ENCODE measurements at regions not wholly inside any gene's neighbourhood (a gene's known extent, or its start where the extent isn't known, plus 50 kb on each side); places are given as distances from the start of the nearest gene placed in this dataset.

GRCh38 chr7:156494960-156495359, 145.6 kb upstream of the RNF32 start:
- Histone ChIP-seq H3K36me3 (ENCODE audit: control insufficient read depth in 2 of 2, extremely low read depth in 1 of 2, insufficient read depth in 2 of 2, low read length in 2 of 2) (no peaks in the 10 kb centered on the region), H3K9me3 (replicated peaks; ENCODE audit: control insufficient read depth, insufficient read depth, low read length) (no peaks in the 10 kb centered on the region), H3K27ac (ENCODE audit: insufficient read depth, low read depth, low read length) (no peak overlapping the region), H3K27me3 (ENCODE audit: control insufficient read depth in 2 of 2, insufficient read depth in 2 of 2, low read length in 2 of 2) (no peaks in the 10 kb centered on the region), H3K4me1 (ENCODE audit: control insufficient read depth, extremely low read depth, insufficient read depth, low read length) (no peaks in the 10 kb centered on the region), H3K9ac (replicated peaks; ENCODE audit: extremely low read depth, insufficient read depth, low read length) (no peak overlapping the region), H3K4me3 (replicated peaks in 1 of 3; ENCODE audit: insufficient read depth in 1 of 3, low read depth in 1 of 3, low read length in 3 of 3) (no peak overlapping the region), H4K20me1 (replicated peaks; ENCODE audit: control insufficient read depth, extremely low read depth, insufficient read depth, low read length) (no peaks in the 10 kb centered on the region), H3K9me1 (replicated peaks; ENCODE audit: control insufficient read depth, extremely low read depth, insufficient read depth, low read length) (no peaks in the 10 kb centered on the region), H3K4me2 (ENCODE audit: insufficient read depth, low read length) (no peak overlapping the region), H2AFZ (ENCODE audit: low read depth, low read length) (no peak overlapping the region), H3K79me2 (ENCODE audit: control insufficient read depth, insufficient read depth, low read length) (no peaks in the 10 kb centered on the region)
- TF ChIP-seq POLR2A (IDR thresholded peaks at IDR 0.05; ENCODE audit: low read depth, low read length) = no peak
- TF ChIP-seq MYC (IDR thresholded peaks at IDR 0.05; ENCODE audit: low read depth, low read length) = no peak
- no peak for TF ChIP-seq JUN (IDR thresholded peaks at IDR 0.05; ENCODE audit: borderline replicate concordance, insufficient read depth, insufficient read length, low read depth)
- no peak for TF ChIP-seq GATA2 (IDR thresholded peaks at IDR 0.05; ENCODE audit: insufficient read depth, insufficient read length, low read depth, low read length)
- TF ChIP-seq POLR2AphosphoS5 (IDR thresholded peaks at IDR 0.05; ENCODE audit: insufficient read depth, low read depth, low read length) = no peak
- TF ChIP-seq MAX (IDR thresholded peaks at IDR 0.05; ENCODE audit: insufficient read depth, insufficient read length) = no peak
- TF ChIP-seq EZH2 (IDR thresholded peaks at IDR 0.05; ENCODE audit: borderline replicate concordance, low read depth, low read length, severe bottlenecking) = no peak
- TF ChIP-seq FOS (IDR thresholded peaks at IDR 0.05; ENCODE audit: borderline replicate concordance, insufficient read depth, low read length) = no peak
- TF ChIP-seq CTCF (IDR thresholded peaks at IDR 0.05; ENCODE audit: extremely low read depth in 1 of 2, insufficient read depth in 1 of 2, low read depth in 1 of 2, low read length in 2 of 2) = no peak
- DNase-seq (ENCODE audit: low read depth, low spot score) = no peak
- BruUV-seq (replicated peaks) = no TSS peak
- dilution Hi-C loops (cut with MboI; ENCODE audit: extremely low pct_ligation_motif_present, low sequenced_read_pairs) (no loop called here), intact Hi-C loops (cut with micrococcal nuclease) (no loop called here)
- ChIA-PET POLR2A (no interaction called here), CTCF (no interaction called here)
- FAIRE-seq = no peak
